ENCODE measurements at regions not wholly inside any gene's neighbourhood (a gene's known extent, or its start where the extent isn't known, plus 50 kb on each side); places are given as distances from the start of the nearest gene placed in this dataset.

GRCh38 chr6:74936886-74937285, 269.0 kb downstream of the COL12A1 start:
- no peak overlapping the region for H3K4me3 ChIP-seq
- 0% methylated on average over 1 of the region's 1 CpG for WGBS (ENCODE audit: insufficient coverage, low coverage, missing lambda C conversion rate)
- H2AFZ ChIP-seq (ENCODE audit: low read depth, low read length) = no peak overlapping the region
- H3K36me3 ChIP-seq (ENCODE audit: control insufficient read depth, insufficient read depth, low read length) = no peaks in the 10 kb centered on the region
- H4K20me1 ChIP-seq (replicated peaks; ENCODE audit: control insufficient read depth, insufficient read depth, low read length) = no peaks in the 10 kb centered on the region
- no peaks in the 10 kb centered on the region for H3K79me2 ChIP-seq (ENCODE audit: control insufficient read depth, insufficient read depth, low read length)
- no peaks in the 10 kb centered on the region for H3K4me1 ChIP-seq (replicated peaks in 1 of 2; ENCODE audit: control insufficient read depth in 2 of 2, insufficient read depth in 2 of 2, low read length in 2 of 2)
- no peak overlapping the region for H3K9ac ChIP-seq (ENCODE audit: insufficient read depth in 1 of 2, low read depth in 2 of 2, low read length in 2 of 2)
- BruUV-seq (replicated peaks) = no TSS peak
- no peak for DNase-seq (ENCODE audit: extremely low read depth in 1 of 4, low spot score in 3 of 4)
- H3K9me3 ChIP-seq (replicated peaks; ENCODE audit: control insufficient read depth, insufficient read depth, low read depth, low read length) = no peaks in the 10 kb centered on the region; the same call in 1 of the 2 replicates
- in situ Hi-C loops (cut with MboI) = no loop called here
- no peaks in the 10 kb centered on the region for H3K27me3 ChIP-seq (ENCODE audit: control insufficient read depth in 2 of 2, insufficient read depth in 2 of 2, low read length in 2 of 2)
- POLR2A ChIA-PET = no interaction called here
- CTCF ChIA-PET (ENCODE audit: low intra/inter-chr PET ratio) = no interaction called here
- ATAC-seq = no peak
- H3K27ac ChIP-seq (ENCODE audit: extremely low read depth, low read depth, low read length) = no peak overlapping the region
- TF ChIP-seq E2F3 (CRISPR knock-in tag; IDR thresholded peaks at IDR 0.05) (no peak), ZNF583 (CRISPR knock-in tag; IDR thresholded peaks at IDR 0.05) (no peak), ZFP1 (CRISPR knock-in tag; IDR thresholded peaks at IDR 0.05) (no peak), HEY1 (CRISPR knock-in tag; IDR thresholded peaks at IDR 0.05; ENCODE audit: borderline replicate concordance) (no peak), RHOXF2B (CRISPR knock-in tag; conservative IDR thresholded peaks at IDR 0.05) (no peak), ELK1 (CRISPR knock-in tag; IDR thresholded peaks at IDR 0.05) (no peak), ZNF175 (CRISPR knock-in tag; IDR thresholded peaks at IDR 0.05; ENCODE audit: low read depth) (no peak), ARID4B (CRISPR knock-in tag; IDR thresholded peaks at IDR 0.05) (no peak), ZNF232 (CRISPR knock-in tag; IDR thresholded peaks at IDR 0.05) (no peak), ZFPM2 (CRISPR knock-in tag; IDR thresholded peaks at IDR 0.05) (no peak), CHD1 (IDR thresholded peaks at IDR 0.05; ENCODE audit: low read length) (no peak), ZBTB17 (CRISPR knock-in tag; IDR thresholded peaks at IDR 0.05) (no peak)
- TF ChIP-seq, protein P1, sequence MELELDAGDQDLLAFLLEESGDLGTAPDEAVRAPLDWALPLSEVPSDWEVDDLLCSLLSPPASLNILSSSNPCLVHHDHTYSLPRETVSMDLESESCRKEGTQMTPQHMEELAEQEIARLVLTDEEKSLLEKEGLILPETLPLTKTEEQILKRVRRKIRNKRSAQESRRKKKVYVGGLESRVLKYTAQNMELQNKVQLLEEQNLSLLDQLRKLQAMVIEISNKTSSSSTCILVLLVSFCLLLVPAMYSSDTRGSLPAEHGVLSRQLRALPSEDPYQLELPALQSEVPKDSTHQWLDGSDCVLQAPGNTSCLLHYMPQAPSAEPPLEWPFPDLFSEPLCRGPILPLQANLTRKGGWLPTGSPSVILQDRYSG (tag; conservative IDR thresholded peaks at IDR 0.05; ENCODE audit: low read depth) = no peak
- intact Hi-C loops (cut with micrococcal nuclease) = no loop called here
- no peaks in the 10 kb centered on the region for H3K9me1 ChIP-seq (ENCODE audit: control insufficient read depth, insufficient read depth, low read length)
- no peak overlapping the region for H3K4me2 ChIP-seq (ENCODE audit: insufficient read depth, low read length)
- no peak for FAIRE-seq

All from K562 (cell line).